Mesothelial cell of epicardium (in vitro differentiated cells): ENCODE measurements at regions not wholly inside any gene's neighbourhood (a gene's known extent, or its start where the extent isn't known, plus 50 kb on each side); places are given as distances from the start of the nearest gene placed in this dataset.

Experiments
- DNase-seq, 2 experiments: peaks; one replicate each; pipeline ENCODE4 v3.0.0; 2021; ENCODE audit warnings: low spot score in 2 of 2; ENCODE audit not compliant: unreplicated experiment in 2 of 2
- H3K27ac Mint-ChIP-seq: 2 replicates; pipeline ENCODE4 v1.8.0; 2021; ENCODE audit warnings: mixed read lengths
- H3K27me3 Mint-ChIP-seq: 2 replicates; pipeline ENCODE4 v1.8.0; 2021; ENCODE audit warnings: low read depth, mixed read lengths
- H3K36me3 Mint-ChIP-seq: 2 replicates; pipeline ENCODE4 v1.8.0; 2021; ENCODE audit warnings: mixed read lengths
- H3K4me1 Mint-ChIP-seq: 2 replicates; pipeline ENCODE4 v1.8.0; 2021; ENCODE audit warnings: mixed read lengths
- H3K4me3 Mint-ChIP-seq: 2 replicates; pipeline ENCODE4 v1.8.0; 2021; ENCODE audit warnings: mild to moderate bottlenecking, moderate library complexity, mixed read lengths
- H3K9me3 Mint-ChIP-seq: 2 replicates; pipeline ENCODE4 v1.8.0; 2021; ENCODE audit warnings: mixed read lengths
- CTCF ChIP-seq: fragments of 200-600 bp; sonication (generic); IDR thresholded peaks from one replicate; pipeline ENCODE4 v1.5.0; 2021; ENCODE audit warnings: antibody characterized with exemption; ENCODE audit not compliant: unreplicated experiment

DNA sequence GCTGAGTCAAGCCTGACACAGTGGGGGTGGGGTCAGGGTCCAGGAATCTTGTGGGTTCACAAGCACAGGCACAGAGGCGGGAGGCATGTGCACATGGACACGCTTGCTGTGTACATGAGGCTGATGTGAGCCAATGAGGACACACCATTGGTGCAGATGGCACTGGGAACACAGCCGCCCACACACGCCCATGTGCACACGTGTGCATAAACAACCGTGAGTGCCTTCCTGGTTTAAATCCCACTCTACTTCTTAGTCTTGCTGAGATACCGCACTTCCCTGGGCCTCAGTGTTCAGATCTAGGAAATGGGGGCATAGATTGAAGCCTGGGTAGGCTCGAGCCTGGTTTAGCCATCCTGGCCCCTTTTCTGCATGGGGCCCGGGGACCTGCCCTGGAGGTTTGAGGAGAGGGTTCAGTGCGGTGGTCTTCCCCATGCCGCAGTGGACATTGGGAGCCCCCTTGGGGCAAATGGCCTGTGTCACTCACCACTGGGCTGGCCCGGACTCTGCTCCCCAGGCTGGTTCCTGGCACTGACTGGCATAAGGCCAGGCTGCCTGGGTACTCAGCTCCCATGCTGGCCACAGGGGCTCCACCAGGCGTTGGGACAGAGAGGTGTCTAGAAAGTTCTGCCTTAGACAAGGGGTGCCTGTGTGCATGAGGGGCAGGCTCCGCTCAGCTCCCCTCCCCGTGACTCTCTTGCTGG is 60.2 kb downstream of the CEBPB start:
- Mint-ChIP-seq H3K4me3 (no peak overlapping the region), H3K27me3 (no peaks in the 10 kb centered on the region), H3K9me3 (no peaks in the 10 kb centered on the region), H3K4me1 (peaks cover 24% of the 10 kb centered on the region), H3K27ac (no peak overlapping the region), H3K36me3 (no peaks in the 10 kb centered on the region)
- no peak for TF ChIP-seq CTCF
- DNase-seq, result no peak

DNA sequence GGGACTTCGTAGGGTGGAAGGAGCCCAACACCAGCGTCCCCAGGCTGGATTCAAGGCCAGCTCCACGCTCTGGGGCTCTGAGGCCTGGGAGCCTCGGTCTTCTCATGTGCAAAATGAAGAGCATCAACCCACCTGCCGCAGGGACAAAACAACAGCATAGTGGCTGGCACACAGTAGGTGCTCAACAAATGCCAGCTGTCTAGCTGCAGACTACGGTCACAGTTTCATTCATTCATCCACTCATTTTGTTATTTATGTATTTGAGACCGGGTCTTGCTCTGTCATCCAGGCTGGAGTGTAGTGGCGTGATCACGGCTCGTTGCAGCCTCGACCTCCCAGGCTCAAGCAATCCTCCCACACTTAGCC is 60.7 kb downstream of the CEBPB start:
- no peak overlapping the region for H3K27ac Mint-ChIP-seq
- DNase-seq, result no peak

DNA sequence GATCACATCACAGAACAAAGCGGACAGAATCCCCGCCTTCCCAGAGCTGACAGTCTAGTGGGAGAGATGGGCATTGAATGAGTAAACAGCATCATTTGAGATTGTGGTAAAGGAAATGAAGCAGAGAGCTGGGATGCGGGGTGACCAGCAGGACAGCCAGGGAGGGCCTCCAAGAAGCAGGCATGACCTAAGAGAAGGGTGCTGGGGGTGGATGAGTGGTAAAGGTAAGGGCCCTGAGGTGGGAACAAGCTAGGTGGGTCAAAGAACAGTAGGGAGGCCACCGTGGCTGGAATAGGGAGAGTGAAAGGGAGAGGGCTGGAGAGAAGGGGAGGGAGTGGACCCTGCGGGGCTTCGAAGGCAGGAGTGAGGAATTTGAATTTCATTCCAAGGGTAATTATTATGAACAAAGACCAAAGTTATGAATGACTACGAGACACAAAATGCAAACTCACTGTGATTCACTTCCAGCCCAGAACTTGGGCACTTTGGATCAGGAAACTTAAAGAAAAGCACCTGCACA is 61.4 kb downstream of the CEBPB start:
- H3K36me3 Mint-ChIP-seq, result no peaks in the 10 kb centered on the region
- H3K27me3 Mint-ChIP-seq, result no peaks in the 10 kb centered on the region
- DNase-seq, result no peak
- H3K27ac Mint-ChIP-seq, result peak overlapping the region; percentile 5
- H3K4me3 Mint-ChIP-seq, result no peak overlapping the region
- TF ChIP-seq CTCF, result no peak
- peaks cover 18% of the 10 kb centered on the region for H3K4me1 Mint-ChIP-seq
- no peaks in the 10 kb centered on the region for H3K9me3 Mint-ChIP-seq

More for the DNA sequence above, 60.7 kb downstream of the CEBPB start:
- peaks cover 23% of the 10 kb centered on the region for H3K4me1 Mint-ChIP-seq
- no peak for TF ChIP-seq CTCF
- no peaks in the 10 kb centered on the region for H3K9me3 Mint-ChIP-seq
- H3K36me3 Mint-ChIP-seq, result no peaks in the 10 kb centered on the region
- H3K4me3 Mint-ChIP-seq, result no peak overlapping the region
- H3K27me3 Mint-ChIP-seq, result no peaks in the 10 kb centered on the region

GRCh38 chr20:50252701-50253100 is 62.1 kb downstream of the CEBPB start:
- Mint-ChIP-seq H3K9me3 (no peaks in the 10 kb centered on the region), H3K27me3 (no peaks in the 10 kb centered on the region), H3K4me3 (no peak overlapping the region), H3K36me3 (no peaks in the 10 kb centered on the region), H3K27ac (no peak overlapping the region), H3K4me1 (peaks cover 15% of the 10 kb centered on the region)
- no peak for DNase-seq
- no peak for TF ChIP-seq CTCF

GRCh38 chr20:50253101-50253500 is 62.5 kb downstream of the CEBPB start:
- Mint-ChIP-seq H3K27ac (no peak overlapping the region), H3K9me3 (no peaks in the 10 kb centered on the region), H3K4me3 (no peak overlapping the region), H3K36me3 (no peaks in the 10 kb centered on the region), H3K4me1 (peaks cover 12% of the 10 kb centered on the region), H3K27me3 (no peaks in the 10 kb centered on the region)
- DNase-seq, result no peak
- TF ChIP-seq CTCF, result no peak
